ENCODE measurements at regions not wholly inside any gene's neighbourhood (a gene's known extent, or its start where the extent isn't known, plus 50 kb on each side); places are given as distances from the start of the nearest gene placed in this dataset.

GRCh38 chr6:108763931-108764579 lies 84.2 kb upstream of the ARMC2 start:
- H3K4me3 ChIP-seq (ENCODE audit: insufficient read depth, low read depth, low read length): no peak overlapping the region
- DNase-seq: no peak
- no peaks in the 10 kb centered on the region for H3K27me3 ChIP-seq (ENCODE audit: control insufficient read depth, insufficient read depth, low read length)
- no peaks in the 10 kb centered on the region for H3K36me3 ChIP-seq (replicated peaks; ENCODE audit: control insufficient read depth, insufficient read depth, low read length)

GRCh38 chr6:108764580-108764950 lies 83.7 kb upstream of the ARMC2 start:
- H3K36me3 ChIP-seq (replicated peaks; ENCODE audit: control insufficient read depth, insufficient read depth, low read length): no peaks in the 10 kb centered on the region
- no peaks in the 10 kb centered on the region for H3K27me3 ChIP-seq (ENCODE audit: control insufficient read depth, insufficient read depth, low read length)
- H3K4me3 ChIP-seq (ENCODE audit: insufficient read depth, low read depth, low read length): no peak overlapping the region
- no peak for DNase-seq

- Histone ChIP-seq H3K4me3 (ENCODE audit: insufficient read depth, low read depth, low read length) (no peak overlapping the region), H3K27me3 (ENCODE audit: control insufficient read depth, insufficient read depth, low read length) (no peaks in the 10 kb centered on the region), H3K36me3 (replicated peaks; ENCODE audit: control insufficient read depth, insufficient read depth, low read length) (no peaks in the 10 kb centered on the region)
- DNase-seq: no peak
Observed at GRCh38 chr6:108765495-108765894, 82.7 kb upstream of the ARMC2 start.

- no peaks in the 10 kb centered on the region for H3K27me3 ChIP-seq (ENCODE audit: control insufficient read depth, insufficient read depth, low read length)
- no peak for DNase-seq
Observed at GRCh38 chr6:108766419-108766818, 81.8 kb upstream of the ARMC2 start.

GRCh38 chr6:108766886-108767285 lies 81.3 kb upstream of the ARMC2 start:
- Histone ChIP-seq H3K27me3 (ENCODE audit: control insufficient read depth, insufficient read depth, low read length) (no peaks in the 10 kb centered on the region), H3K36me3 (replicated peaks; ENCODE audit: control insufficient read depth, insufficient read depth, low read length) (no peaks in the 10 kb centered on the region), H3K4me3 (ENCODE audit: insufficient read depth, low read depth, low read length) (no peak overlapping the region)
- DNase-seq: no peak

More at GRCh38 chr6:108766419-108766818, 81.8 kb upstream of the ARMC2 start:
- Histone ChIP-seq H3K36me3 (replicated peaks; ENCODE audit: control insufficient read depth, insufficient read depth, low read length) (no peaks in the 10 kb centered on the region), H3K4me3 (ENCODE audit: insufficient read depth, low read depth, low read length) (no peak overlapping the region)

GRCh38 chr6:108767418-108768165 lies 80.6 kb upstream of the ARMC2 start:
- Histone ChIP-seq H3K4me3 (ENCODE audit: insufficient read depth, low read depth, low read length) (no peak overlapping the region), H3K36me3 (replicated peaks; ENCODE audit: control insufficient read depth, insufficient read depth, low read length) (no peaks in the 10 kb centered on the region), H3K27me3 (ENCODE audit: control insufficient read depth, insufficient read depth, low read length) (no peaks in the 10 kb centered on the region)
- no peak for DNase-seq

- no peak for DNase-seq
- Histone ChIP-seq H3K27me3 (ENCODE audit: control insufficient read depth, insufficient read depth, low read length) (no peaks in the 10 kb centered on the region), H3K4me3 (ENCODE audit: insufficient read depth, low read depth, low read length) (no peak overlapping the region), H3K36me3 (replicated peaks; ENCODE audit: control insufficient read depth, insufficient read depth, low read length) (no peaks in the 10 kb centered on the region)
Observed at GRCh38 chr6:108768166-108768555, 80.1 kb upstream of the ARMC2 start.

GRCh38 chr6:108768792-108769524 lies 79.3 kb upstream of the ARMC2 start:
- no peak for DNase-seq
- Histone ChIP-seq H3K4me3 (ENCODE audit: insufficient read depth, low read depth, low read length) (no peak overlapping the region), H3K36me3 (replicated peaks; ENCODE audit: control insufficient read depth, insufficient read depth, low read length) (no peaks in the 10 kb centered on the region), H3K27me3 (ENCODE audit: control insufficient read depth, insufficient read depth, low read length) (no peaks in the 10 kb centered on the region)

GRCh38 chr6:108771421-108771820 lies 76.8 kb upstream of the ARMC2 start:
- no peak for DNase-seq
- H3K27me3 ChIP-seq (ENCODE audit: control insufficient read depth, insufficient read depth, low read length): no peaks in the 10 kb centered on the region
- H3K4me3 ChIP-seq (ENCODE audit: insufficient read depth, low read depth, low read length): no peak overlapping the region
- no peaks in the 10 kb centered on the region for H3K36me3 ChIP-seq (replicated peaks; ENCODE audit: control insufficient read depth, insufficient read depth, low read length)

- DNase-seq: no peak
- H3K4me3 ChIP-seq (ENCODE audit: insufficient read depth, low read depth, low read length): no peak overlapping the region
- H3K36me3 ChIP-seq (replicated peaks; ENCODE audit: control insufficient read depth, insufficient read depth, low read length): no peaks in the 10 kb centered on the region
- H3K27me3 ChIP-seq (ENCODE audit: control insufficient read depth, insufficient read depth, low read length): no peaks in the 10 kb centered on the region
Observed at GRCh38 chr6:108774555-108774954, 73.7 kb upstream of the ARMC2 start.

GRCh38 chr6:108777536-108777935 lies 70.7 kb upstream of the ARMC2 start:
- no peak overlapping the region for H3K4me3 ChIP-seq (ENCODE audit: insufficient read depth, low read depth, low read length)
- DNase-seq: no peak
- H3K36me3 ChIP-seq (replicated peaks; ENCODE audit: control insufficient read depth, insufficient read depth, low read length): no peaks in the 10 kb centered on the region
- H3K27me3 ChIP-seq (ENCODE audit: control insufficient read depth, insufficient read depth, low read length): 0 out of 2 replicates have a peak, but pooled peaks cover 1% of the 10 kb centered on the region

- no peak overlapping the region for H3K4me3 ChIP-seq (ENCODE audit: insufficient read depth, low read depth, low read length)
Observed at GRCh38 chr6:108778421-108779186, 69.6 kb upstream of the ARMC2 start.

GRCh38 chr6:108779536-108780275 lies 68.5 kb upstream of the ARMC2 start:
- DNase-seq: no peak
- H3K27me3 ChIP-seq (ENCODE audit: control insufficient read depth, insufficient read depth, low read length): 0 out of 2 replicates have a peak, but pooled peaks cover 1% of the 10 kb centered on the region
- no peaks in the 10 kb centered on the region for H3K36me3 ChIP-seq (replicated peaks; ENCODE audit: control insufficient read depth, insufficient read depth, low read length)
- H3K4me3 ChIP-seq (ENCODE audit: insufficient read depth, low read depth, low read length): no peak overlapping the region

More at GRCh38 chr6:108778421-108779186, 69.6 kb upstream of the ARMC2 start:
- Histone ChIP-seq H3K36me3 (replicated peaks; ENCODE audit: control insufficient read depth, insufficient read depth, low read length) (no peaks in the 10 kb centered on the region), H3K27me3 (ENCODE audit: control insufficient read depth, insufficient read depth, low read length) (0 out of 2 replicates have a peak, but pooled peaks cover 1% of the 10 kb centered on the region)
- DNase-seq: peak; percentile 52

GRCh38 chr6:108780784-108781183 lies 67.4 kb upstream of the ARMC2 start:
- no peak overlapping the region for H3K4me3 ChIP-seq (ENCODE audit: insufficient read depth, low read depth, low read length)
- H3K27me3 ChIP-seq (ENCODE audit: control insufficient read depth, insufficient read depth, low read length): 0 out of 2 replicates have a peak, but pooled peaks cover 1% of the 10 kb centered on the region
- H3K36me3 ChIP-seq (replicated peaks; ENCODE audit: control insufficient read depth, insufficient read depth, low read length): no peaks in the 10 kb centered on the region
- DNase-seq: no peak

Data from H7 (cell line).